HEK293T (cell line): ENCODE measurements at regions not wholly inside any gene's neighbourhood (a gene's known extent, or its start where the extent isn't known, plus 50 kb on each side); places are given as distances from the start of the nearest gene placed in this dataset.

ENCODE experiments used
- BHLHE40 ChIP-seq: fragments of 450-650 bp; IDR thresholded peaks from 2 replicates; pipeline ENCODE4 v1.6.1; 2016; ENCODE audit warnings: mild to moderate bottlenecking, moderate library complexity, borderline replicate concordance
- CTBP1 ChIP-seq: fragments of 450-650 bp; IDR thresholded peaks from 2 replicates; pipeline ENCODE4 v1.6.1; 2016; ENCODE audit warnings: borderline replicate concordance
- ELF4 ChIP-seq: fragments of 450-650 bp; IDR thresholded peaks from 2 replicates; pipeline ENCODE4 v1.6.1; 2017; ENCODE audit warnings: antibody characterized with exemption
- FOXK2 ChIP-seq: fragments of 450-650 bp; IDR thresholded peaks from 2 replicates; pipeline ENCODE4 v1.6.1; 2016; ENCODE audit warnings: mild to moderate bottlenecking
- FOXM1 ChIP-seq: fragments of 450-650 bp; IDR thresholded peaks from 2 replicates; pipeline ENCODE4 v1.6.1; 2017; ENCODE audit warnings: mild to moderate bottlenecking, borderline replicate concordance
- HDGF ChIP-seq: fragments of 450-650 bp; IDR thresholded peaks from 2 replicates; pipeline ENCODE4 v1.6.1; 2017; ENCODE audit warnings: antibody characterized with exemption, borderline replicate concordance
- L3MBTL2 ChIP-seq: fragments of 450-650 bp; conservative IDR thresholded peaks from 2 replicates; pipeline ENCODE4 v1.6.1; 2016; ENCODE audit warnings: mild to moderate bottlenecking
- LEF1 ChIP-seq: fragments of 450-650 bp; IDR thresholded peaks from 2 replicates; pipeline ENCODE4 v1.6.1; 2017; ENCODE audit warnings: mild to moderate bottlenecking, borderline replicate concordance
- NFRKB ChIP-seq: fragments of 450-650 bp; IDR thresholded peaks from 2 replicates; pipeline ENCODE4 v1.6.1; 2016; ENCODE audit warnings: mild to moderate bottlenecking, moderate library complexity
- SP1 ChIP-seq: fragments of 450-650 bp; IDR thresholded peaks from 2 replicates; pipeline ENCODE4 v1.6.1; 2017
- SUZ12 ChIP-seq: fragments of 450-650 bp; IDR thresholded peaks from 2 replicates; pipeline ENCODE4 v1.6.1; 2016; ENCODE audit warnings: mild to moderate bottlenecking
- TARDBP ChIP-seq: fragments of 450-650 bp; IDR thresholded peaks from 2 replicates; pipeline ENCODE4 v1.6.1; 2016
- ZNF384 ChIP-seq: fragments of 450-650 bp; IDR thresholded peaks from 2 replicates; pipeline ENCODE4 v1.6.1; 2016
- TF ChIP-seq, protein P1 (sequence below): fragments of 450-650 bp; IDR thresholded peaks from 2 replicates; pipeline ENCODE4 v1.6.1; 2016

DNA sequence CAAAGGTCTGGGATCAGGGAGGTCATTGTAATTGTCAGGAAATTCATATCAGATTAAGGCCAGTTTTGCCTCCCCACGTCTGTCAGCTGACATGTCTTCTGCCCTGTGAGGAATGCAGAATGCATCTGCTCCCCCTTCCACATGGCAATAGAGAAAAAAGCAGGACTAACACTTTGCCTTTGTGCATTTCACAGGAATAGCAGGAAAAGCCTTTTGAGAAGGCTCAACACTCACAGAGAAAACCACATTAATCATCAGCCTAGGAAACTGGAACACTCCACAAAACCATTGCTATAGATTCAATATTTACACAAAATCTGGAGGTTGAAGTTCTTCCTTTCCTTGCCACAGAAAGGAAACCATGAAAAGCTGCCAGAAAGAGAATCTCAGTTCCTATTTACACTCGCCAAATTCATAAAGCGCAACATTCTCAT lies 165.2 kb upstream of the HES1 start:
- TF ChIP-seq ZNF384, result no peak
- TF ChIP-seq SP1, result no peak
- TF ChIP-seq L3MBTL2, result no peak
- no peak for TF ChIP-seq FOXM1
- no peak for TF ChIP-seq ELF4
- no peak for TF ChIP-seq HDGF
- no peak for TF ChIP-seq FOXK2
- no peak for TF ChIP-seq LEF1
- TF ChIP-seq NFRKB, result no peak
- TF ChIP-seq TARDBP, result no peak
- TF ChIP-seq SUZ12, result no peak
- TF ChIP-seq BHLHE40, result no peak
- TF ChIP-seq, protein P1, sequence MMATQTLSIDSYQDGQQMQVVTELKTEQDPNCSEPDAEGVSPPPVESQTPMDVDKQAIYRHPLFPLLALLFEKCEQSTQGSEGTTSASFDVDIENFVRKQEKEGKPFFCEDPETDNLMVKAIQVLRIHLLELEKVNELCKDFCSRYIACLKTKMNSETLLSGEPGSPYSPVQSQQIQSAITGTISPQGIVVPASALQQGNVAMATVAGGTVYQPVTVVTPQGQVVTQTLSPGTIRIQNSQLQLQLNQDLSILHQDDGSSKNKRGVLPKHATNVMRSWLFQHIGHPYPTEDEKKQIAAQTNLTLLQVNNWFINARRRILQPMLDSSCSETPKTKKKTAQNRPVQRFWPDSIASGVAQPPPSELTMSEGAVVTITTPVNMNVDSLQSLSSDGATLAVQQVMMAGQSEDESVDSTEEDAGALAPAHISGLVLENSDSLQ, result no peak
- no peak for TF ChIP-seq CTBP1
